GM19397 (cell line): ENCODE measurements at regions not wholly inside any gene's neighbourhood (a gene's known extent, or its start where the extent isn't known, plus 50 kb on each side); places are given as distances from the start of the nearest gene placed in this dataset.
"Not testable (repeated sequence)": the region's sequence is repeated elsewhere in the genome, so short reads cannot be mapped to it uniquely, and the experiment has no call there.

Experiments used
- ATAC-seq: cut with Tn5 transposase; IDR thresholded peaks from one replicate; pipeline ENCODE4 v1.9.1; 2021; ENCODE audit warnings: mild to moderate bottlenecking, moderate library complexity; ENCODE audit not compliant: unreplicated experiment

DNA sequence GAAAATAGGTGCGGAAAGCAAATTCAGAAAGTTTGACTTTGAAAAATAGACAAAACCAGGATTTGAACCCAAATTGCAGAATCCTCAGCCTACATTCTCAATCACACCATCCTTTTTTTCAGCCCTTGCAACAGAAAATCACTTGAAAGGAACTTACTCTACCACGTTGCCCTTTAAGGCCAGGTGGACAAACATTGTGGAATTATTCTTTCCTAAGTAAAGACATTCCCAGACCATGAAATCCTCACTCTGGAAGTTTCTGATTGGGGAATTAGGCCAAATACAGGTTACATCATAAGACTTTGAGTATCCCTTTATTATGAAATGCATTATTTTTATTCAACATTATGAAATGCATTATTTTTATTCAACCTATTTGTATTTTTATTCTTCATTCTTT is 259.4 kb downstream of the RAD51AP2 start:
- no peak for ATAC-seq

DNA sequence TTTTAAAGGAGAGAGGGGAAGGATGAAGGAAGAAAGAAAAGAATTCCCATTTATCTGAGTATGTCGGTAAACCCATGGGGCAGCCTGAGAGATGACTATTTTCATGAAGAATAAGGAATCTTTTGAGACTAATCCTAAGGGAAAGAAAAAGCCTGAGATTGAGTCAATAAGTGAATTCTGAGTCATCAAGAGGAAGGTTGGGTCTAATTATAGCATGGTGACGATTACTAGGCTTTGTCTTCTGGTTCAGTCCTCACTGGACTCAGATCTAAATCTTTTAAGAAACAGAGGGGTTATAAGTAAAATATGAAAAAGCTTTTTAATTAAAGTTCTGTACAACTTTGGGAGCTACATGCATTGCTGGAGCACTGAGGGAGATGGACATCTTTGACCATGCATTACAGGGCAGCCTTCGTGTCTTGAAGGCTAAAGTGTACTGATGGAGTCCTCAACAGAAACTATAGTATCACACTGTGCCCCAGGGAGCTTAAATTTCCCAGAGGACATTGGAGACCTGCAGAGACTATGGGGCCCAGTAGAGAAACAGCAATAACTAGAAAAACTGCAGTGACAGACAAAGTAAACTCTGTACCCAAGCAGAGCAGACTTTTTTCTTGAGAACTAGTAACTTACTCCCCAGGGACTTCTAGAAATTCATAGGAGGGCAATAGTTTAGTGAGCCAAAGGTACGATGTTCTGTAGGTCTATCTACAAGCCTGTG is 260.9 kb downstream of the RAD51AP2 start:
- ATAC-seq, result no peak

DNA sequence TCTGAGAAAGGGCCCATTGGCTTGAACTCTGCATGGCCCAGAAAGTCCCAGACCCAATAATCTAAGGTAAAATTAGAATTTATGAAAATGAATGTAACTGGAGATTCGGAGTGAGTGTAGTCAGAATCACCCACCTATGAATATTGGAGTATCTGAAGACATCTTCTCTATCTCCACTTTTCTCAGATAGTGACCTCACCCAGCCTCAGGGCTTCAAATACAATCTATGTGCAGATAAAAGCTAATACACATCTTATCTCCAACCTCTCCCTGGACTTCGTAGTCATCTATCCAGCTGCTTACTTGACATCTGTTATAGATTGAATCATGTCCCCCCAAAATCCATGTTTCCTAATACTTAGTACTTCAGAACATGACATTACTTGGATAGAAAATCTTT is 263.2 kb downstream of the RAD51AP2 start:
- ATAC-seq, result no peak

DNA sequence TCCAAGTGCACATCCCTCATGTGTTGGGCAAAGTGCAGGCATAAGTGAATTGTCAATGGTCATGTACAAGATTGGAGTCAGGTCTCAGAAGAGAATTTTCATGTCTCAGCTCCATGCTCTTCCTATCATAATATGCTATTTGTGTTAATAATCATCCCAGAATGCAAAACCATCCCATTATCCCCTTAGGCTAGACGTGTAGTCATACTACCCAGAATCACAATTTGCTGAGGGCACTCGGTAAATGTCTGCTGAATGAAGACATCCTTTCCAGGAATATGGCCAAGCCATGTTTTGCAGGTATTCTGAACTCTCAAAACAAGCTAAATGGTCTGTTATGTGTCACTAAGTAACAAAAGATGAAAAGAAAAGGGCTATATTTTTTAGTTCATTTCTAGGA is 263.8 kb downstream of the RAD51AP2 start:
- no peak for ATAC-seq

DNA sequence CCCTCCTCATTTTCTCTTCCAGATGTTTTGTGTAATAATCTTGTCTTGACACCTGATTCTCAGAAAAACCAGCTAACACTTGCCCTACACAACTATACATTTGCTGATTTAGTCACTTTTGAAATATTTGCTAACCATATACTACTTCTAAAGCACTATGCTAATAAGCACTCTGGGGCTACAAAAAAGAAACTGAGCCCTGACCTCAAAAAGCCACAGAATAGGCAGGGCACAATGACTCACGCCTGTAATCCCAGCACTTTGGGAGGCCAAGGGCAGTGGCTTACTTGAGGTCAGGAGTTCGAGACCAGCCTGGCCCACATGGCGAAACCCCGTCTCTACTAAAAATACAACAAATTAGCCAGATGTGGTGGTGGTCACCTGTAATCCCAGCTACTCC is 266.0 kb downstream of the RAD51AP2 start:
- ATAC-seq, result no peak

DNA sequence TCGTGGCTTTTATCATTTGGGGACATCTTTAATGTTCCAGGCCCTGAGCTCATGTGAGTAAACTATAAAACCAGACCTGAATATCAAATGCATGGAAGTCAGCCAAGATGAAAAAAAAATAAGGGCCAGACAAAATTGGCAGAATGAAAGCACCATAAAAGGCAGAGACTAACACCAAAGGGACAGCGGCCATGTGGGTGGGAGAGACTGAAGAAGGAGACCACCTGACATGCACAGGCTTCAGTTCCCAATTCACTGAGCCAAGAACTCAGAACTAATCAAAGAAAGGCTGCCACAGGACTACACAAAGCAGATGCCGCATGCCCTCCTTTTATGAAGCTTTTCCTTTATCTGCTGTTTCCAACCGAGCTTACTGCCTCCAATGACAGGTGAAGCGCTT is 267.1 kb downstream of the RAD51AP2 start:
- ATAC-seq, result no peak

DNA sequence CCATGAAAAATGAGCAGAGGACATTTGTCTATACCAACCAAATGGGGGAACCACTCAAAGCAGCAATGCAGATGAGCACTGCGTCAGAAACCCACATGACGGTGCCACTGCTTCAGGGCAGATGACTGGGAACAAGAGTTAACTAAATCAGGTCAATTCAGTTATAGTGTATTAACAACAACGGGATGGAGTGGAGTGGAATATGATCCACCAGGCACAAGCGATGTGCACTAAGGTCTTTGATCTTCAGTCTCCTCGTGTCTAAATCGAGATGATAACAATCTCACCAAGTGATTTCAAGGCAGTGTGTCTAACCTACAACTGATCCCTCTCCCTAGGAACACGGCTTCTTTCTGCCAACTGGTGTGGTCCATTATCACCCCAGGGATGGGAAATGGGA is 269.0 kb downstream of the RAD51AP2 start:
- no peak for ATAC-seq

DNA sequence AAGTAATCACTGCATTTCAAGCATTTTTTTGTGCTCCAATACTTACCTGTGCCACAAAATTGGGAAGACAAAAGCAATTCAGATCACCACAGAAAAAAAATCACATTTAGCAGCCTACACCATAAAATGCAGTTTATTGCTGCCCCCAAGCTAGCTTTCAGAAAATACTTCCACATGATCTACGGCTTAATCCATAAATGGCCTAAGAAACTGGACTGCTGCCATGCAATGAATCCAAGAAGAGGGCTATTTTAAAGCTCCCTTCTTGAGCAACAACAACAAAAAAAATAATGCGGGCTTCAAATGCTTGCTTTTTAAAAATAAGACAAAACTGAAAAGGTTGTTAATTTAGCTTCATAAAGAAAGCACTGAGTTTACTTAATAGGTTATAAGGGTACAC is 272.3 kb downstream of the RAD51AP2 start:
- ATAC-seq, result no peak

DNA sequence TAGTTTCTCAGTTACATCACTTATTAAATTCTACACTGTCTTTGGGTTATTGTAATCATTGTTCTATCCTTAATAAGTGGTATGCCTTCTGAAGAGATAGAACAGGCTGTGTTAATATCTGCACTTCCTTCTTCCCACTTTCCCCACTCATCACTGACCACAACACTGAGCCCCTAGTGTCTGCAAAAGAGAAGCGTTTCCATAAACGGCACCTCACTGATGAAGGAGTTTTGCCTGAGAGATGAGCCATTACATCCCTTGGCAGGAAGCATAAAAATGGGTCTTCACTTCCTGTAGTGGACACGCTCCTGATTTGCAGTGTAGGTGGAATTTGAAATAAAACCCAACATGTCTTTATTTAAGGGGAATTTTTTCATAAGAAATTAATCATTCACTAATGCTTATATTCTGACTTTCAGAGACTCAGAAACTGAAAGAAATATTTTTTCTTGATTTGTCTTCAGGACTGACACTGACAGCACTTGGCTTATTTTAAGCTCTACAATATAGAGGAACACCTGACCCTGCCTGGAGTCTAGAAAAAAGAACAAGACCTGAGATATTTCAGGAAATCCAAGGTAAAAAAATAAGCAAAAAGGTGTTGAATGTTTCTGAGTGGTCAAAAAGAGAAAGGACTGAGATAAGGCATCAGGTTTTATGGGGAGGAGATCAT is 275.3 kb downstream of the RAD51AP2 start:
- ATAC-seq, result no peak

DNA sequence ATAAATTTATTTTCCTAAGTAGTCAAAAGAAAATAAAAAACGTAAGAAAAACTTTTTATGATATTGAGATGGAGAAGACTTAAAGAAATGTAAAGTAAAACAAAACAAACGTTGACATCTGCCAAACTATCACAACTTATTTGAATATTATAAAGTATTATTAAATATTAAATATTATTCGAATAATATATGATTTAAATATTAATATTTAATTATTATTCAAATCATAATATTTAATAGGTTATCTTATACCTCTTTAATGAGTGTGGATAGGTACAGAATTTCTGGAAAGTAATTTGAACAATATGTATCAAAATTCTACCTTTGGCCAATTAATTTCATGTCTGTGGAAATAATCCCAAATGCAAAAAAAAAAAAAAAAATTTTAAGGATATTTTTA is 278.7 kb downstream of the RAD51AP2 start:
- ATAC-seq, result no peak

DNA sequence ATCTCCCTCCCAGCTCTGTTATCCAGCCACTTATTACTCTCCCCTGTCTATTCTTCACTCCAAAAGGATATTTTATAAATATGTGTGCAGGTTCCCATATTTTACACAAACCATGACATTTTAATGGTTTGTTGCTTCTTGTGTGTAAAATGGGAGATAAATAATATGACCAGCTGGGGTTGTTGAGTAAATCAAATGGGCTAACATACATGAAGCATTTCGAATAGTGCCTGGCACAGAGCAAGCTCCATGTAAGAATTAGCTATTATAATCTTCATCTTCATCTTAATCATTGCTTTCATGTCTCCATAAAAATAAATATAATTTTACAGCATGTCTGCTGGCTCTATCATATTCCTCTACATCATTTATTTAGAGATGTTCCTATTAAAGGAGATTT is 283.1 kb downstream of the RAD51AP2 start:
- ATAC-seq, result no peak

DNA sequence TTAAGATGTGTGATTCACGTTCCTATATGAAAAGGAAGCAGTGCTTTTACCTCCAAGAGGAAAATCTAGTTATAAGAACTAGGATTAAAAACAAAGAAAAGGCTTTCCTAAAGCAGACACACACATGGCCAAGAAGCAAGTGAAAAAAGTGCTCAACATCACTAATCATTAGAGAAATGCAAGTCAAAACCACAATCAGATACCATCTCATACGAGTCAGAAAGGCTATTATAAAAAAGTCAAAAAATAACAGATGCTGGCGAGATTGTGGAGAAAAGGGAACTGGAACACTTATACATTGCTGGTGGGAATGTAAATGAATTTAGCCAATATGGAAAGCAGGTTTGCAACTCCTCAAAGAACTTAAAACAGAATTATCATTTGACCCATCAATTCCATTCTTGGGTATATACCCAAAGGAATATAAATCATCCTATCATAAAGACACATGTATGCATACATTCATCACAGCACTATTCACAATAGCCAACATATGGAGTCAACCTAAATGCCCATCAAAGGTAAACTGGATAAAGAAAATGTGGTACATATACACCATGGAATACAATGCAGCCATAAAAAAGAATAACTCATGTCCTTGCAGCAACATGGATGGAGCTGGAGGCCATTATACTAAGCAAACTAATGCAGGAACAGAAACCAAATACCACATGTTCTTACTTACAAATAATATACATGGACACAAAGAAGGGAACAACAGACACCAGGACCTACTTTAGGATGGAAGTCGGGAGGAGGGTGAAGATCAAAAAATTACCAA is 285.3 kb downstream of the RAD51AP2 start:
- no peak for ATAC-seq

DNA sequence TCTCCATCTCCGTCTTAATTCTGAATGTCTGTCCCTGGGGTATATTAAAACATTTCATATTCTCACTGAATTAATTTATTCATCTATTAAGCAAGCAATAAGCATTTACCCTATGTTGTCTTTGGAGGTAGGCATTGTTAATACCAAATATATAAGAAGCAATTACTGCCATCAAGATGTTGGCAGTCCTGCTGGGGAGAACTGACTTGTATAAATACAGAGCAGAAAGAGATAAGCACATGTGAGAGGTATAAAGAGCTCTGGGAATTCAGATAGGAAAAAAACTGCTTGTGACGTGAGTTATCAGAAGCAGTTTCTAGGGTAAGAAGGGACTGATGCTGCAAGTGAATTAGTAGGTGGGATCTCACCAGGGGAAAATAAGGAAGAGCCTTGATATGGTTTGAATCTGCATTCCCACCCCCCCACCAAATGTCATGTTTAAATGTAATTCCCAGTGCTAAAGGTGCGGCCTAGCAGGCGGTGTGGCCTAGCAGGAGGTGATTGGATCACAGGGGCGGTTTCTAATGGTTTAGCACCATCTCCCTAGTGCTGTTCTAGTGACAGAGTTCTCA is 286.8 kb downstream of the RAD51AP2 start:
- ATAC-seq, result no peak

DNA sequence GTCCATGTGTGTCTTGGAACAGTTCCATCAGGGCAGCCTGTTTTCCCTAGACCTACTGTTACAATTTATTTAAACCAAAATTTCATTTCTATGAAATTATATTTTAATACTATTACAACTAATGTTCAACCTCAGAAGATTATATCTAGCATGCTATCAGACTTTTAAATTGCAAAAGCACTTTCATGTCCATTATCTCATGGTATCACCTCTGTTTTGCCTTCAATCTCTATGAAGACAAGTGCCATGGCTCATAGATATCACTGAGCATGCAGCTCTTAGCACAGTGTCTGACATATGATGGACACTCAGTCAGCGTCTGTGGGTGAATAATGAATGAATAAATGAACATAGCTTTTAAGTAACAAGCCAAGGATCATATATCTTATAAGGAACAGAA is 288.8 kb downstream of the RAD51AP2 start:
- no peak for ATAC-seq

DNA sequence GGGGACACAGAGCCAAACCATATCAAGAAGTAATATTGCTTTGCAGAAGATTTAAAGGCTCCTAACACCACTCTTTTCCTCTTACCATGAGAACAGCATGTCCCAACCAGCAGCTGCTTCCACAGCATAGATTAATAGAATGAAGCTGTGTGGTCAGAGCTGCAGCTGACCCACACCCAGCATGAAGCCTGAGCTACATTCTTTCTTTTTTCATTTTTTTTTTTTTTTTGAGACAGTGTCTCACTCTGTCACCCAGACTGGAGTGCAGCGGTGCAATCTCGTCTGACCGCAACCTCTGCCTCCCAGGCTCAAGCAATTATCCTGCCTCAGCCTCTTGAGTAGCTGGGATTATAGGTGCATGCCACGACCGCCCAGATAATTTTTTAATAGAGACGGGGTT is 289.8 kb downstream of the RAD51AP2 start:
- no peak for ATAC-seq

DNA sequence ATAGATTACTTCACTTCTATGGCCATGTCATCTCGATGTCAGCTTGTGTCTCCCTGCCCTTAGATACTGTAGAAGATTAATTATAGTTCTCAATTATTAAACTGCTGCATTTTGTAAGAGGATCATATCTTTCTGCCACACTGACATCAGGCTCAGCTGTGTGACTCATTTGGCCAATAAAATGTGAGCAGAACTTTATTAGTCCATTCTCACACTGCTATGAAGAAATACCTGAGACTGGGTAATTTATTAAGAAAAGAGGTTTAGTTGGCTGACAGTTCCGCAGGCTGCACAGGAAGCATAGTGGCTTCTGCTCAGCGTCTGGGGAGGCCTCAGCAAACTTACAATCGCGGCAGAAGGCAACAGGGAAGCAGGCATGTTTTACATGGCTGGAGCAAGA is 290.4 kb downstream of the RAD51AP2 start:
- ATAC-seq, result no peak

DNA sequence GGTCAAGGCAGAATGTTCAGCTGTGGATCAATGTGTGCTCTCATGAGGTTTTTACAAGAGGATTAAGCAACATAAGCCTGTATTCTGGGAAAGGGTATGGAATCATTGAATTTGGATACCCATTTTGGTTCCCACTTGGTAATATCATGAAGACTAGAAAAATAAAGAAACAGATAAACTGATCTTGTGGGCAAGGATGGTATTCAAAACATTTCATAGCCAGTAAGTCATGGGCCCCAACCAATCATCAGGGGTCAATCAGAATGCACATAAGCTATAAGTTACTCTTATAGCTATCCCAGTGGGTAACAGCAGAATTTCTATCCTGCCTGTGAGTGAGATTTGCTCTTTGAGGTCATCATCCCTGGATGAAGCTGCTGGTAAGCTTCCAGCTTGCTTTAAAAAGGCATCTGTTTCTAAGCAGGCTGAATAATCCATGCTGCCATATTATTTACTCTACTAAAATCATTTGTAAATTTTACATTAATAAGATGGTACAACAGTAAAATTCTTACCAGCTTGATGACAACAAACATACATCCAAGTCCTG is 291.2 kb downstream of the RAD51AP2 start:
- ATAC-seq, result no peak

DNA sequence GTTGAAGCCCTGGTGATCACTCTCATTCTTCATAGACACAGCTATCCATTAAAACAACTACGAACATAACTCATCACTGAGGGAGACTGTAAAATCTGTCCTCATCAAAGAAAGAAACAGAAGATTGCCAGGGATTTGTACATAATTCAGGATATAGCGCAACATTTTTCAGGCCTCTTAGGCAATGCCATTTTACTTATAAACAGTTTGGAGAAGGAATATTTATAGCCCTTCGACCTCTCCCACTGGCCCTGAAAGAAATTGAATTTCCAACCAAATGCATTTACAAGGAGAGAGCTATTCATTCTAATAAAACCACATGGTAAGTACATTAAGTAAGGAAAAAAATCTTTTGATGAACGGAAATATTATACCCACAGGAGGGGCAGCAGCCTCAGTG is 295.0 kb downstream of the RAD51AP2 start:
- no peak for ATAC-seq

DNA sequence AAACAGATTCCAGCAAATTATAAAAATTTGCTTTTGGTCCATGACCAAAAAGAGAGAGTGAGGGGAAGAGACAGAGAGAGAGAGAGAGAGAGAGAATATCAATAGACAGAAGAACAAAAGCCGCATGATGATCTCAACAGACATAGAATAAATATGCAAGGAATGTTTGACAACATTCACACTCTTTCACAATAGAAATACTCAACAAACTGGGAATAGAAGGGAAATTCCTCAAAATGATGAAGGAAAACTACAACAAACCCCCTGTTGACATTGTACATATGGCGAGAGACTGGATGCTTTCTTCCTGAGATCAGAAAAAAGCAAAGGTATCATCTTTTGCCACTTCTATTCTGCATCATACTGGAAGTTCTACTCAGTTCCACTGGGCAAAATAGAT is 309.7 kb downstream of the RAD51AP2 start:
- ATAC-seq, result no peak

DNA sequence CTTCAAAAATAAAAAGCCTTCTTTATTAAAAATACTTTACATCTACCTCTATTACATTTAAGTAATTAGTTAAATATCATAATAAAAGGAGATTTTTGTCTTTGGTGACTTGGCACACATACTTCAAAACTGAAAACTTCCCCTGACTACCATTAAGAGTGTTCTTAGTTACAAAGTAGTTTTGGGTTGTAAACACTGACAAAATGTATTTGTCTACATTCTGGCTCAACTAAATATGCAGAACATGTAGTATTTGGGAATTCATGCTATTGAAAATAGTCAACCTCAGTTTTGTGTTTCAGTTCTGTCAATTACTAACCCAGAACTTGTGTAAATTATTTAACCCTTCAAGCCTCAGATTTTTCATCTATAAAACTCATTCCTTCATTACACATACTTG is 311.5 kb downstream of the RAD51AP2 start:
- ATAC-seq, result no peak

DNA sequence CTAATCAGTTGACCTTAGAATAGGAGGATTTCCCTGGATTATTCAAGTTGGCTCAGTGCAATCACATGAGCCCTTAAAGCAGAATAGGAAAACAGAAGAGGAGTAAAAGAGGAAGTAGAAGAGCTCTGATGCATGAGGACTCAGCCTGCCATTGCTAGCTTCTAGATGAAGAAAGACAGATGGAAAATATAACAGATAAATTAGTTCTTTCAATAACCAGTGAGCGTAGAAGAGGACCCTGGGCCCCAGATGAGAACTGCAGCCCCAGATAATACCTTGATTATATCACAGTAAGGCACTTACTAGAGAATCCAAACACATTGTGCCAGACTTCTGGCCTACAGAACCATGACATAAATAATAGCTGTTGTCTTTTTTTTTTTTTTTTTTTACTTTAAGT is 314.0 kb downstream of the RAD51AP2 start:
- not testable (repeated sequence) for ATAC-seq
